ENCODE measurements at regions not wholly inside any gene's neighbourhood (a gene's known extent, or its start where the extent isn't known, plus 50 kb on each side); places are given as distances from the start of the nearest gene placed in this dataset.

DNA sequence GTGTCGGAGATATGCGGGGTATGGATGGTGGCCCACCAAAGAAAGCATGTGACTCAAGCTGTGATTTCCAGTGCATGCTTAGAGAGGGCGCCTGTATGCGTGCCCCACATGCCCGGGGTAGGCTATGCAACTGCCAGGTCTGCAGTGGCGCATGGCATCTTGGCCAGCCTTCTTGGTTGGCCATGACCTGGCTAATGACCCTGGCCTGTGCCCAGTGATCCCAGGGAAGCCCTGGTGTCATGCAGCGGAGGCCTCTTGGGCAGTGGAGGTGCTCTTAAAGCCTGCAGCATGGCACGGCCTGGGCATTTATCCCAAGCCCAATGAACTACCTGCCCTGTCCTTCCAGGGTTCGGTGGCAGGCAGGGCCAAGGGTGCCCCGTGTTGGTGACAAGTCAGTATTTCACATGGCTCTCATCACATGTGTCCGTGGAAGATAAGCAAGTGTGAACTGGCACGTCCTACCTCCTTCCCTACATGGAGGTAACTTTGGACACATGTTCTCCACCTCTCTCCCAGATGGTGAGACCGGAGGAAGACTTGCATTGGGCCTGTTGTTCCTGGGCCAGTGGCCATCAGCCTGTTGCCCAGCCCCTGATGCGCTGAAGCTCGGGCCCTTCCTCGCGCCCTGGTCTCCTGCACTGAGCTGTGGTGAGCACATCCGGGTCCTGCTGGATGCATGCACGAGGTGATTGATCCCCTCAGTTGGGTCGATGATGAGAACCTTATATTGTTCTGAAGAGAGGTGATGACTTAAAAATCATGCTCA, 192.0 kb downstream of the UBE3A start:
- no peaks in the 10 kb centered on the region for H3K27me3 ChIP-seq (ENCODE audit: insufficient read depth)
- H3K4me1 ChIP-seq (ENCODE audit: control insufficient read depth in 1 of 2, insufficient read depth in 2 of 2, low read depth in 1 of 2, low read length in 1 of 2) = no peaks in the 10 kb centered on the region
- H3K9me3 ChIP-seq = no peaks in the 10 kb centered on the region
- ChIA-PET CTCF (no interaction called here), POLR2A (no interaction called here)
- 35% methylated on average over 12 of the region's 20 CpGs for WGBS (ENCODE audit: low lambda C conversion rate)
- no peak overlapping the region for H3K27ac ChIP-seq (ENCODE audit: low read depth in 2 of 2, low read length in 1 of 2)
- DNase-seq = no peak
- H4K20me1 ChIP-seq (ENCODE audit: insufficient read depth) = no peaks in the 10 kb centered on the region
- no peaks in the 10 kb centered on the region for H3K79me2 ChIP-seq (ENCODE audit: insufficient read depth)
- no peaks in the 10 kb centered on the region for H3K36me3 ChIP-seq (replicated peaks in 1 of 2; ENCODE audit: control insufficient read depth in 1 of 2, insufficient read depth in 2 of 2, low read length in 1 of 2)
- H3K4me2 ChIP-seq = no peak overlapping the region
- no peaks in the 10 kb centered on the region for H3F3A ChIP-seq (replicated peaks; ENCODE audit: insufficient read depth)
- TF ChIP-seq RAD21 (IDR thresholded peaks at IDR 0.05; ENCODE audit: low read length) (no peak), IRF3 (IDR thresholded peaks at IDR 0.05; ENCODE audit: low read depth, low read length) (no peak), MEF2A (IDR thresholded peaks at IDR 0.05; ENCODE audit: borderline replicate concordance, low read depth) (no peak)
- H2AFZ ChIP-seq (ENCODE audit: low read depth) = no peak overlapping the region
- no peak overlapping the region for H3K9ac ChIP-seq
- no peaks in the 10 kb centered on the region for H3K9me2 ChIP-seq
- H3K4me3 ChIP-seq (ENCODE audit: low read depth in 2 of 2, low read length in 1 of 2) = no peak overlapping the region

GRCh38 chr15:25247407-25248038, 191.3 kb downstream of the UBE3A start:
- CTCF ChIA-PET = no interaction called here
- H3K9me3 ChIP-seq = no peaks in the 10 kb centered on the region
- no peak for DNase-seq
- TF ChIP-seq MEF2A (IDR thresholded peaks at IDR 0.05; ENCODE audit: borderline replicate concordance, low read depth) (no peak), USF2 (IDR thresholded peaks at IDR 0.05; ENCODE audit: borderline replicate concordance, low read depth, low read length) (no peak), JUND (IDR thresholded peaks at IDR 0.05) (no peak), GABPA (IDR thresholded peaks at IDR 0.05; ENCODE audit: low read depth) (no peak), REST (IDR thresholded peaks at IDR 0.05; ENCODE audit: low read depth, low read length) (no peak), EZH2phosphoT487 (IDR thresholded peaks at IDR 0.05; ENCODE audit: borderline replicate concordance, low read depth) (no peak), TEAD4 (IDR thresholded peaks at IDR 0.05; ENCODE audit: borderline replicate concordance, insufficient read depth) (no peak), NRF1 (IDR thresholded peaks at IDR 0.05; ENCODE audit: low read depth, low read length) (no peak), IRF3 (IDR thresholded peaks at IDR 0.05; ENCODE audit: low read depth, low read length) (no peak), RCOR1 (IDR thresholded peaks at IDR 0.05; ENCODE audit: low read length) (no peak), CHD2 (IDR thresholded peaks at IDR 0.05; ENCODE audit: low read length, partially characterized antibody) (no peak)
- TF ChIP-seq, protein P1, sequence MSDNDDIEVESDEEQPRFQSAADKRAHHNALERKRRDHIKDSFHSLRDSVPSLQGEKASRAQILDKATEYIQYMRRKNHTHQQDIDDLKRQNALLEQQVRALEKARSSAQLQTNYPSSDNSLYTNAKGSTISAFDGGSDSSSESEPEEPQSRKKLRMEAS (IDR thresholded peaks at IDR 0.05; ENCODE audit: low read depth) = no peak
- TF ChIP-seq, protein P2, sequence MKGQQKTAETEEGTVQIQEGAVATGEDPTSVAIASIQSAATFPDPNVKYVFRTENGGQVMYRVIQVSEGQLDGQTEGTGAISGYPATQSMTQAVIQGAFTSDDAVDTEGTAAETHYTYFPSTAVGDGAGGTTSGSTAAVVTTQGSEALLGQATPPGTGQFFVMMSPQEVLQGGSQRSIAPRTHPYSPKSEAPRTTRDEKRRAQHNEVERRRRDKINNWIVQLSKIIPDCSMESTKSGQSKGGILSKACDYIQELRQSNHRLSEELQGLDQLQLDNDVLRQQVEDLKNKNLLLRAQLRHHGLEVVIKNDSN (IDR thresholded peaks at IDR 0.05; ENCODE audit: borderline replicate concordance, low read depth) = no peak
- TF ChIP-seq, protein P3, sequence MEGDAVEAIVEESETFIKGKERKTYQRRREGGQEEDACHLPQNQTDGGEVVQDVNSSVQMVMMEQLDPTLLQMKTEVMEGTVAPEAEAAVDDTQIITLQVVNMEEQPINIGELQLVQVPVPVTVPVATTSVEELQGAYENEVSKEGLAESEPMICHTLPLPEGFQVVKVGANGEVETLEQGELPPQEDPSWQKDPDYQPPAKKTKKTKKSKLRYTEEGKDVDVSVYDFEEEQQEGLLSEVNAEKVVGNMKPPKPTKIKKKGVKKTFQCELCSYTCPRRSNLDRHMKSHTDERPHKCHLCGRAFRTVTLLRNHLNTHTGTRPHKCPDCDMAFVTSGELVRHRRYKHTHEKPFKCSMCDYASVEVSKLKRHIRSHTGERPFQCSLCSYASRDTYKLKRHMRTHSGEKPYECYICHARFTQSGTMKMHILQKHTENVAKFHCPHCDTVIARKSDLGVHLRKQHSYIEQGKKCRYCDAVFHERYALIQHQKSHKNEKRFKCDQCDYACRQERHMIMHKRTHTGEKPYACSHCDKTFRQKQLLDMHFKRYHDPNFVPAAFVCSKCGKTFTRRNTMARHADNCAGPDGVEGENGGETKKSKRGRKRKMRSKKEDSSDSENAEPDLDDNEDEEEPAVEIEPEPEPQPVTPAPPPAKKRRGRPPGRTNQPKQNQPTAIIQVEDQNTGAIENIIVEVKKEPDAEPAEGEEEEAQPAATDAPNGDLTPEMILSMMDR (IDR thresholded peaks at IDR 0.05) = no peak

More at GRCh38 chr15:25247407-25248038, 191.3 kb downstream of the UBE3A start:
- H3K27ac ChIP-seq (ENCODE audit: low read depth in 2 of 2, low read length in 1 of 2) = no peak overlapping the region
- H3K27me3 ChIP-seq (ENCODE audit: insufficient read depth) = no peaks in the 10 kb centered on the region
- no peaks in the 10 kb centered on the region for H3K36me3 ChIP-seq (replicated peaks in 1 of 2; ENCODE audit: control insufficient read depth in 1 of 2, insufficient read depth in 2 of 2, low read length in 1 of 2)
- H3K9ac ChIP-seq = no peak overlapping the region
- H4K20me1 ChIP-seq (ENCODE audit: insufficient read depth) = no peaks in the 10 kb centered on the region
- POLR2A ChIA-PET = no interaction called here
- H3K4me1 ChIP-seq (ENCODE audit: control insufficient read depth in 1 of 2, insufficient read depth in 2 of 2, low read depth in 1 of 2, low read length in 1 of 2) = no peaks in the 10 kb centered on the region
- no peaks in the 10 kb centered on the region for H3K9me2 ChIP-seq
- H3K4me3 ChIP-seq (ENCODE audit: low read depth in 2 of 2, low read length in 1 of 2) = no peak overlapping the region
- H3F3A ChIP-seq (replicated peaks; ENCODE audit: insufficient read depth) = no peaks in the 10 kb centered on the region
- H3K79me2 ChIP-seq (ENCODE audit: insufficient read depth) = no peaks in the 10 kb centered on the region
- 8% methylated on average over 6 of the region's 11 CpGs for WGBS (ENCODE audit: low lambda C conversion rate)
- H2AFZ ChIP-seq (ENCODE audit: low read depth) = no peak overlapping the region
- no peak overlapping the region for H3K4me2 ChIP-seq
